ENCODE measurements at regions not wholly inside any gene's neighbourhood (a gene's known extent, or its start where the extent isn't known, plus 50 kb on each side); places are given as distances from the start of the nearest gene placed in this dataset.
"Not testable (repeated sequence)": the region's sequence is repeated elsewhere in the genome, so short reads cannot be mapped to it uniquely, and the experiment has no call there.

DNA sequence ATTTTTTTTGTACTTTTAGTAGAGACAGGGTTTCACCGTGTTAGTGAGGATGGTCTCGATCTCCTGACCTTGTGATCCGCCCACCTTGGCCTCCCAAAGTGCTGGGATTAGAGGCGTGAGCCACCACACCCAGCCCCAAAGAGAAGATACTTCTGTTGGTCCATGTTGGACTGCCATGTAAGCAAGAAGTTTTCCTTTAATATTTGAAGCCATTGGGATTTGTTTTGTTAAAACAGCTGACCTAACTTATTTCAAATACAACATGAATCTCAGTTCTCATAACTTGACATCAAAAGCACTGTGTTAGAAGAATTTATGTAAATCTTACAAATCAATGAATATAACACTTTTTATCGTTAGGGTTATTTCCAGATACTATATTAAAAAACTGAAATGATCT is 302.4 kb downstream of the SDHAF3 start:
- Histone ChIP-seq H3K27ac (ENCODE audit: low read length) (no peak overlapping the region), H3K9me3 (ENCODE audit: control insufficient read depth, low read depth, low read length) (no peaks in the 10 kb centered on the region), H3K4me1 (ENCODE audit: control insufficient read depth, insufficient read depth, low read length) (no peaks in the 10 kb centered on the region), H3K36me3 (ENCODE audit: control insufficient read depth, insufficient read depth, low read length) (no peaks in the 10 kb centered on the region), H3K27me3 (ENCODE audit: control insufficient read depth, insufficient read depth, low read length) (no peaks in the 10 kb centered on the region), H3K4me3 (ENCODE audit: low read length) (no peak overlapping the region)
- DNase-seq, result no peak
- WGBS (ENCODE audit: insufficient coverage, low lambda C conversion rate), result 100% methylated on average over 1 of the region's 5 CpGs

DNA sequence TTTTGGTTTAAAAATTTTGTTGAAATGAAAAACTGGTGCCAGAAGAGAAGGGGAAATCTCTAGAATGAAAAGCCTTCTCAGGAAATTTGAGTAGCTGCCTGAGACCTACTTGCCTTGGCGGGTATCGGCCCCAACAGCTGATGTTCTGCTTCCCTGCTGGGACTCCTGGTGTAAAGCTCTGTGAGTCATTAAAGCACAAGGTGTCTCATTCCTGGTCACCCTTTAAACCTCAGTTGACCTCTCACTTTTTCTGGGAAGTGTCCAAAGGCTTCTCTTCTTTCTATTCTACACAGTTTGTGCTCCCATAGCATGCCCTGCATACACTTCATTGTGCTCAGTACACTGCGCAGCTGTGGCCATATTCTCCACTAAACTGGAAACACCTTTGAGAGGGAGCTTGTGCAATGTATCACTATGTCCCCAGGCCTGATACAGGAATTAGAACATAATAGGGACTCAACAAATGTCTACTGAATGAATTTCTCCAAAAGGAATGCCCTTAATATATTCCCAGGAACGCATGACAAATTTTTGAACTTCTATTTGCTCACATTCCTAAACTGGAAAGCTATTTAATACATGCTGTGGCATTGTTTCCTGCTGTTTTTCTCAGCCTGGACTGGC is 303.9 kb downstream of the SDHAF3 start:
- no peaks in the 10 kb centered on the region for H3K4me1 ChIP-seq (ENCODE audit: control insufficient read depth, insufficient read depth, low read length)
- H3K27me3 ChIP-seq (ENCODE audit: control insufficient read depth, insufficient read depth, low read length), result no peaks in the 10 kb centered on the region
- no peak for DNase-seq
- H3K27ac ChIP-seq (ENCODE audit: low read length), result no peak overlapping the region
- H3K4me3 ChIP-seq (ENCODE audit: low read length), result no peak overlapping the region
- no peaks in the 10 kb centered on the region for H3K36me3 ChIP-seq (ENCODE audit: control insufficient read depth, insufficient read depth, low read length)
- no peaks in the 10 kb centered on the region for H3K9me3 ChIP-seq (ENCODE audit: control insufficient read depth, low read depth, low read length)
- WGBS (ENCODE audit: insufficient coverage, low lambda C conversion rate), result 83% methylated on average over 1 of the region's 4 CpGs

DNA sequence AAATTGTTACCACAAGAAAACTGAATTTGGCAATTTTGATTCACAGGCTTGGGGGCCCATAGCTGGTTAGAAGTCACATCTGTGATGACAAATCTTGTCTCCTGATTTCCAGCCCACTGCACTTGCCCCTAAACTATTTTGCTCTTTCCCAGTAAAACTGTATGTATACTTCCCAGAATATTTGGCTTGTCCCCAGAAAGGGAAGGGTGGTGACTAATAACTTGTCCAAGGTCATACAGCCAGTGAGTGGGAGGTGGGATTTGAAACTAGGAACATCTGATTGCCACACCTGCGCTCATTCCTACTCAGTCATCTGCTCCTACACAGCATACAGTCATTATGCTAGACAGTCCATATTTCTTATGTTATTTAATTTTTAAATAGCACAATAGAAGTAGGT is 304.5 kb downstream of the SDHAF3 start:
- DNase-seq, result no peak
- no peak overlapping the region for H3K4me3 ChIP-seq (ENCODE audit: low read length)
- no peaks in the 10 kb centered on the region for H3K27me3 ChIP-seq (ENCODE audit: control insufficient read depth, insufficient read depth, low read length)
- no peaks in the 10 kb centered on the region for H3K9me3 ChIP-seq (ENCODE audit: control insufficient read depth, low read depth, low read length)
- H3K27ac ChIP-seq (ENCODE audit: low read length), result no peak overlapping the region
- no CpG with 5 or more reads among the region's 1 CpG for WGBS (ENCODE audit: insufficient coverage, low lambda C conversion rate)
- H3K36me3 ChIP-seq (ENCODE audit: control insufficient read depth, insufficient read depth, low read length), result no peaks in the 10 kb centered on the region
- H3K4me1 ChIP-seq (ENCODE audit: control insufficient read depth, insufficient read depth, low read length), result no peaks in the 10 kb centered on the region

DNA sequence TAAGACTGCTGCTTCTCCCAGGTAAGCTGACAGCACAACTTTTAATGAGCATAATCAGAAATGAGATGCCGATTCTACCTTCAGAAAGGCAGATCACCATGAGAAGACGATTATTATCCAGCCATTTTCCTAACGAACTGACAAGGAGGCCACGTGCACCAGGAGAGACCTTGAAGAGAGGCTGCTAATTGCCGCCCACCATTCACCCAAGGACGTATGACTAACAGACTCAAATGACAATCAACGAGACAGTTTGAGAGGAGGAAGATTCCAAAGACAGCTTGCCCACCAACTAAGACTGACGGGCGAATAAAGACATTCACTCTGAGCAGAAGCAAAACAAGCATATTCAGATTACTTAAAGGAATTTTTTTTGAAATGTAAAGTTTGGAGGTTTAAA is 301.9 kb upstream of the TAC1 start:
- Histone ChIP-seq H3K4me3 (ENCODE audit: low read length) (no peak overlapping the region), H3K27me3 (ENCODE audit: control insufficient read depth, insufficient read depth, low read length) (no peaks in the 10 kb centered on the region), H3K9me3 (ENCODE audit: control insufficient read depth, low read depth, low read length) (no peaks in the 10 kb centered on the region), H3K36me3 (ENCODE audit: control insufficient read depth, insufficient read depth, low read length) (no peaks in the 10 kb centered on the region), H3K4me1 (ENCODE audit: control insufficient read depth, insufficient read depth, low read length) (no peaks in the 10 kb centered on the region), H3K27ac (ENCODE audit: low read length) (no peak overlapping the region)
- 100% methylated on average over 1 of the region's 9 CpGs for WGBS (ENCODE audit: insufficient coverage, low lambda C conversion rate)
- DNase-seq, result no peak

DNA sequence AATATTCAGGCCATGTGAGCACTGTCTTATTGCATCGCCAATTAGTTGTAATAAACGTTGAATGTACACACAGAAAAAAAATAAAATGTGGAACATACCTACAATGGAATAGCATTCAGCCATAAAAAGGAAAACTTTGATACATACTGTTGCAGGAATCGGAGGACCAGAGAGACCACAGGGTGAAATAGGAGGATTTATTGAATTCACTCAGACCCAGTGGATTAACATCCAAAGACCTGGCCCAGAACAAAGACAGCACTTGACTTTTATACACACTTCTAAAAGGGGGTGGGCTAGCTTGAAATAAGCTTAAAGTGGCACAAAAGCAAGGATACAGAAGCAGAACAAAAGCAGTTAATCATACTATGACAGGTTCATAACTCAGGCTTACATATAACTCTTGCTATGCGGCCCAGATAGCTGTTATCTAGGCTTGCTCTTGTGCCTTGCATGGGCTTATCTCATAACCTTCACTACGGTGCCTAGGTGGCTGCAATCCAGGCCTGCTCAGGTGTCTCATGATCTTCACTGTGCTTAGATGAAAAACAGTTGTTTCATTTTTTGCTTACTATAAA is 292.2 kb upstream of the TAC1 start:
- Histone ChIP-seq H3K27me3 (ENCODE audit: control insufficient read depth, insufficient read depth, low read length) (no peaks in the 10 kb centered on the region), H3K36me3 (ENCODE audit: control insufficient read depth, insufficient read depth, low read length) (no peaks in the 10 kb centered on the region), H3K9me3 (ENCODE audit: control insufficient read depth, low read depth, low read length) (peaks cover 7% of the 10 kb centered on the region), H3K27ac (ENCODE audit: low read length) (no peak overlapping the region), H3K4me1 (ENCODE audit: control insufficient read depth, insufficient read depth, low read length) (no peaks in the 10 kb centered on the region), H3K4me3 (ENCODE audit: low read length) (no peak overlapping the region)
- WGBS (ENCODE audit: insufficient coverage, low lambda C conversion rate), result no CpG with 5 or more reads among the region's 5 CpGs
- no peak for DNase-seq

DNA sequence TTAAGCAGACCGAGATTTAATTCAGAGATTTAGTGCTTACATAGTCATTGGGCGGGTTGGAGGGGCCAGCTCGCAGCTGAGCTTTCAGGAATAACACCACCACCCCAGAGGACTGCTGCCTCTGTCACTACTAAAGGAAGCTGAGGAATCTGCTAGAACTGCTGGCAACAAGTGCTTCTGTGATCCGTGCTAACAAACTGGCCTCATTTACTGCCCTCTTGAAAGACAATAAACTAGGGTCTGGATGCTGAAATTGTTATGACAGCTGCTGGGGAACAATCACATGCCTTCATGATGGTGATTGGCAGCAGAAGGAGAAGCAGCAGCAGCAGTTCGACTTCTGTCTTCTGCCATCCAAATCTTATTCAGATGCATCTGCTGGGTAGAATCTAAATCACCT is 285.5 kb upstream of the TAC1 start:
- no peaks in the 10 kb centered on the region for H3K9me3 ChIP-seq (ENCODE audit: control insufficient read depth, low read depth, low read length)

DNA sequence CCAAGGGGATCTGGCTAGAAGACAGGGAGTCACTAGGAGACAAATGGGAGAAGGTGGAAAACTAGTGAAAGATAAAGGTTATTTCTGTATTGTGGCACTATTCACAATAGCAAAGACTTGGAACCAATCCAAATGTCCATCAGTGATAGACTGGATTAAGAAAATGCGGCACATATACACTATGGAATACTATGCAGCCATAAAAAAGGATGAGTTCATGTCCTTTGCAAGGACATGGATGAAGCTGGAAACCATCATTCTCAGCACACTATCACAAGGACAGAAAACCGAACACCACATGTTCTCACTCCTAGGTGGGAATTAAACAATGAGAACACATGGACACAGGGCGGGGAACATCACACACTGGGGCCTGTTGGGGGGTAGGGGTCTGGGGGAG is 282.4 kb upstream of the TAC1 start:
- H3K4me3 ChIP-seq (ENCODE audit: low read length); DNase-seq; H3K36me3 ChIP-seq (ENCODE audit: control insufficient read depth, insufficient read depth, low read length); H3K27me3 ChIP-seq (ENCODE audit: control insufficient read depth, insufficient read depth, low read length); H3K27ac ChIP-seq (ENCODE audit: low read length); H3K4me1 ChIP-seq (ENCODE audit: control insufficient read depth, insufficient read depth, low read length); H3K9me3 ChIP-seq (ENCODE audit: control insufficient read depth, low read depth, low read length): not testable (repeated sequence)
- no CpG with 5 or more reads among the region's 3 CpGs for WGBS (ENCODE audit: insufficient coverage, low lambda C conversion rate)

More for the DNA sequence above, 285.5 kb upstream of the TAC1 start:
- Histone ChIP-seq H3K4me3 (ENCODE audit: low read length) (no peak overlapping the region), H3K27ac (ENCODE audit: low read length) (no peak overlapping the region), H3K27me3 (ENCODE audit: control insufficient read depth, insufficient read depth, low read length) (no peaks in the 10 kb centered on the region), H3K36me3 (ENCODE audit: control insufficient read depth, insufficient read depth, low read length) (no peaks in the 10 kb centered on the region), H3K4me1 (ENCODE audit: control insufficient read depth, insufficient read depth, low read length) (no peaks in the 10 kb centered on the region)
- no peak for DNase-seq
- WGBS (ENCODE audit: insufficient coverage, low lambda C conversion rate), result 100% methylated on average over 1 of the region's 5 CpGs

DNA sequence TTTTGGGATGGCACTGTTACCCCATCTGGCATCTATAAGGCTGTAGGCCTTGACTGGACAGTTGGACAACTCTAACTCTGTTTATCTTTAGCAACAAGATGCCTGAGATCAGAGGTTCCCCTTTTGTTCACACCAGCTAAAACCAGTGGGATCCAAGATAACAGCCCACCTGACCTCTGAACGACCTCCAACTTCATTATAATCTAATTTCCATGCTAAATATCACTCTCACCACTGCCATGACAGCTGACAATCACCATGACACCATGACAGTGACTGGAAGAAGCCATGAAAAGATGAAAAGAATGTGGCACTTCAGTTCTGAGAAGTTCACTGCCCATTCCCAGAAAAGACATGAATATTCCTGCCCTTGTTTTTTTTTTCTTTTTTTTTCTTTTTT is 281.4 kb upstream of the TAC1 start:
- 67% methylated on average over 1 of the region's 1 CpG for WGBS (ENCODE audit: insufficient coverage, low lambda C conversion rate)
- H3K4me1 ChIP-seq (ENCODE audit: control insufficient read depth, insufficient read depth, low read length), result no peaks in the 10 kb centered on the region
- no peak overlapping the region for H3K4me3 ChIP-seq (ENCODE audit: low read length)
- no peaks in the 10 kb centered on the region for H3K27me3 ChIP-seq (ENCODE audit: control insufficient read depth, insufficient read depth, low read length)
- H3K27ac ChIP-seq (ENCODE audit: low read length), result no peak overlapping the region
- no peaks in the 10 kb centered on the region for H3K36me3 ChIP-seq (ENCODE audit: control insufficient read depth, insufficient read depth, low read length)
- DNase-seq, result no peak
- no peaks in the 10 kb centered on the region for H3K9me3 ChIP-seq (ENCODE audit: control insufficient read depth, low read depth, low read length)

DNA sequence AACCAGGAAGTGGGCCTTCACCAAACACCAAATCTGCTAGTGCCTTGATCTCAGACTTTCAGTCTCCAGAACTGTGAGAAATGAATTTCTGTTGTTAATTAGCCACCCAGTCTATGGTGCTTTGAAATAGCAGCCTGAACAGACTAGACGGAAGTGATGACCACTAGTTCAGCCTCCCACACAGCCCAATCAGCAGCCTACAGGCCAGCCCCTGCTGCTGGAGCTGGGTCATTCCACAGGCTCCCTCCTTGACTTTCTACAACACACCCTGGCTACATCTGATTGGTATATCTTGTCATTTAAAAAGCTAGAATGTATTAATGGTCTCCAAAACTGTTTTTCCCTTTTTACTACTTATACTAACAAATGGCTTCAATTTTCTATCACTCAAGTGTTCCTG is 277.2 kb upstream of the TAC1 start:
- DNase-seq, result no peak
- Histone ChIP-seq H3K4me1 (ENCODE audit: control insufficient read depth, insufficient read depth, low read length) (no peaks in the 10 kb centered on the region), H3K36me3 (ENCODE audit: control insufficient read depth, insufficient read depth, low read length) (no peaks in the 10 kb centered on the region), H3K27me3 (ENCODE audit: control insufficient read depth, insufficient read depth, low read length) (no peaks in the 10 kb centered on the region), H3K9me3 (ENCODE audit: control insufficient read depth, low read depth, low read length) (no peaks in the 10 kb centered on the region), H3K4me3 (ENCODE audit: low read length) (no peak overlapping the region), H3K27ac (ENCODE audit: low read length) (no peak overlapping the region)
- no CpG with 5 or more reads among the region's 1 CpG for WGBS (ENCODE audit: insufficient coverage, low lambda C conversion rate)

DNA sequence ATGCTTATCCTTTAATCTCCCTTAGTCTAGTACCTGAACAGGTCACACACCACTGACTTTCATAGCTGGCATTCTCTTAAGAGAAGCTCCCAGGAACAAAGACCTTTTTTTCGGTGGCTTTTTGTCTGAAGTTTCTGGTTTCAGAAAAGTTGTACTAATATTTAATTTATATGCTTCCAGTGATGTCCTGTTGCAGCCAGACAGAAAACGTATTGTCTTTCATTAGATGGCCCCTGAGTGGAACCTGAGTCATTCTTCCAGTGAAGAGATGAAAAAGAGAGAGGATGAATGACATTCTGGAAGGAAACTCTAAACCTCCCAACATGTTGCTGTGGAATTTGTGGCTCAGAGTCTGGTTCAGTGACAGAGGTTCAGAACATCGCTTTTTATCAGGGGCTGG is 274.8 kb upstream of the TAC1 start:
- no peaks in the 10 kb centered on the region for H3K4me1 ChIP-seq (ENCODE audit: control insufficient read depth, insufficient read depth, low read length)
- no peaks in the 10 kb centered on the region for H3K36me3 ChIP-seq (ENCODE audit: control insufficient read depth, insufficient read depth, low read length)
- H3K4me3 ChIP-seq (ENCODE audit: low read length), result no peak overlapping the region
- H3K27ac ChIP-seq (ENCODE audit: low read length), result no peak overlapping the region
- H3K27me3 ChIP-seq (ENCODE audit: control insufficient read depth, insufficient read depth, low read length), result no peaks in the 10 kb centered on the region
- WGBS (ENCODE audit: insufficient coverage, low lambda C conversion rate), result no CpG with 5 or more reads among the region's 3 CpGs
- DNase-seq, result no peak
- H3K9me3 ChIP-seq (ENCODE audit: control insufficient read depth, low read depth, low read length), result no peaks in the 10 kb centered on the region

DNA sequence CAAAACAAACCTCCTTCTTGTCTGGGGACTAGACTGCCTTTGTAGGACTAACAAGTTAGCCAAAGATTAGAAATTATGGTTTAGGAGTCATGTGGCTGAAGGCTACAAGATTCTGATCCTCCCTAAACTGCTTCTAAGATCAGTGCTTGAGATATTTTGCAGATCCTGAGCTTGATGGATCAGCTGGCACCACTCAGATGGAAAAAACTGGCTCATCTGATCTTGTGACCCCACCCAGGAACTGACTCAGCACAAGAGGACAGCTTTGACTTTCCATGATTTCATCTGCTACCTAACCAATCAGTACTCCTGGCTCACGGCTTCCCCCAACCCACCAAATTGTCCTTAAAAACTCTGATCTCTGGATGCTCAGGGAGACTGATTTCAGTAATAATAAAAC is 271.5 kb upstream of the TAC1 start:
- no peaks in the 10 kb centered on the region for H3K27me3 ChIP-seq (ENCODE audit: control insufficient read depth, insufficient read depth, low read length)
- no peak for DNase-seq
- no peaks in the 10 kb centered on the region for H3K4me1 ChIP-seq (ENCODE audit: control insufficient read depth, insufficient read depth, low read length)
- WGBS (ENCODE audit: insufficient coverage, low lambda C conversion rate), result no CpG with 5 or more reads among the region's 1 CpG
- no peak overlapping the region for H3K27ac ChIP-seq (ENCODE audit: low read length)
- H3K9me3 ChIP-seq (ENCODE audit: control insufficient read depth, low read depth, low read length), result no peaks in the 10 kb centered on the region
- no peak overlapping the region for H3K4me3 ChIP-seq (ENCODE audit: low read length)
- H3K36me3 ChIP-seq (ENCODE audit: control insufficient read depth, insufficient read depth, low read length), result no peaks in the 10 kb centered on the region
